H1 (cell line): ENCODE measurements at regions not wholly inside any gene's neighbourhood (a gene's known extent, or its start where the extent isn't known, plus 50 kb on each side); places are given as distances from the start of the nearest gene placed in this dataset.

Experiments used
- CTCF ChIA-PET: fragments of 300-600 bp; sonication (Branson Sonifier 250); formaldehyde crosslinking; loops from one replicate; lab custom pipeline; 2021; ENCODE audit not compliant: partially characterized antibody; lab: Charles Lee
- POLR2A ChIA-PET: fragments of 300-600 bp; sonication (Branson Sonifier 250); formaldehyde crosslinking; loops from one replicate; lab custom pipeline; 2021; ENCODE audit warnings: inconsistent platforms; ENCODE audit not compliant: partially characterized antibody; lab: Charles Lee
- DNase-seq, 2 experiments: peaks; one replicate each; pipeline versions ENCODE4 v3.0.0 to v3.0.0-alpha.2; 2010 to 2022; ENCODE audit warnings: low spot score in 2 of 2, low read depth in 1 of 2, mixed read lengths in 1 of 2
- FAIRE-seq: peaks from 2 replicates; lab custom pipeline; 2011; peaks lifted over from hg19 to GRCh38; lab: Jason Lieb, UNC
- H2AFZ ChIP-seq: 2 replicates; pipeline ENCODE4 v1.8.1; 2012; ENCODE audit warnings: low read length, inconsistent platforms
- H2AK5ac ChIP-seq: 2 replicates; pipeline ENCODE4 v1.6.1; 2013; ENCODE audit warnings: low read depth, low read length
- H2BK120ac ChIP-seq: replicated peaks from 2 replicates; pipeline ENCODE3; 2013; ENCODE audit warnings: low read depth, low read length, inconsistent platforms
- H2BK12ac ChIP-seq: 2 replicates; pipeline ENCODE4 v1.6.1; 2013; ENCODE audit warnings: low read depth, low read length
- H2BK15ac ChIP-seq: 2 replicates; pipeline ENCODE4 v1.6.1; 2013; ENCODE audit warnings: low read length
- H2BK20ac ChIP-seq: 2 replicates; pipeline ENCODE4 v1.6.1; 2013; ENCODE audit warnings: low read length
- H2BK5ac ChIP-seq: 2 replicates; pipeline ENCODE4 v1.6.1; 2013; ENCODE audit warnings: low read depth, low read length
- H3K14ac ChIP-seq: 2 replicates; pipeline ENCODE4 v1.6.1; 2013; ENCODE audit warnings: inconsistent platforms; ENCODE audit not compliant: insufficient read length
- H3K18ac ChIP-seq: 2 replicates; pipeline ENCODE4 v1.6.1; 2013; ENCODE audit warnings: low read length; ENCODE audit errors: extremely low read depth
- H3K23ac ChIP-seq: 2 replicates; pipeline ENCODE4 v1.6.1; 2013; ENCODE audit warnings: inconsistent platforms; ENCODE audit not compliant: insufficient read length
- H3K23me2 ChIP-seq: 2 replicates; pipeline ENCODE4 v1.6.1; 2013; ENCODE audit warnings: low read depth, low read length
- H3K27ac ChIP-seq: 2 replicates; pipeline ENCODE4 v1.6.1; 2011; ENCODE audit warnings: low read depth, low read length, inconsistent platforms
- H3K27me3 ChIP-seq, 4 experiments: replicated peaks in 1 of 4; 1 replicate in 1 of 4; 2 replicates in 3 of 4; pipeline versions ENCODE4 v1.6.1 to v1.8.1; 2011 to 2013; ENCODE audit warnings: low read length in 3 of 4, mild to moderate bottlenecking in 3 of 4, inconsistent platforms in 2 of 4, mixed read lengths in 2 of 4, moderate library complexity in 1 of 4; ENCODE audit not compliant: control insufficient read depth in 3 of 4, insufficient read depth in 3 of 4; ENCODE audit errors: extremely low read depth in 1 of 4
- H3K36me3 ChIP-seq, 4 experiments: 2 replicates each; pipeline versions ENCODE4 v1.6.1 to v1.8.1; 2011 to 2013; ENCODE audit warnings: mild to moderate bottlenecking in 4 of 4, low read length in 3 of 4, moderate library complexity in 2 of 4, control low read depth in 1 of 4, inconsistent platforms in 1 of 4; ENCODE audit not compliant: insufficient read depth in 4 of 4, control insufficient read depth in 2 of 4
- H3K4ac ChIP-seq: replicated peaks from 2 replicates; pipeline ENCODE3; 2013; ENCODE audit warnings: low read length, low read depth, mixed read lengths, inconsistent platforms; ENCODE audit not compliant: insufficient read length
- H3K4me1 ChIP-seq, 4 experiments: replicated peaks in 1 of 4; 1 replicate in 1 of 4; 2 replicates in 3 of 4; pipeline versions ENCODE4 v1.6.1 to v1.8.1; 2011 to 2013; ENCODE audit warnings: low read length in 3 of 4, inconsistent platforms in 2 of 4, mixed read lengths in 1 of 4; ENCODE audit not compliant: insufficient read depth in 4 of 4, control insufficient read depth in 3 of 4
- H3K4me2 ChIP-seq, 2 experiments: 2 replicates each; pipeline versions ENCODE4 v1.6.1 to v1.8.1; 2011 to 2013; ENCODE audit warnings: low read depth in 2 of 2, low read length in 2 of 2, control low read depth in 1 of 2, inconsistent platforms in 1 of 2, mild to moderate bottlenecking in 1 of 2; ENCODE audit not compliant: insufficient read depth in 1 of 2
- H3K4me3 ChIP-seq, 4 experiments: fragments of 200-600, 300-600 bp in 1 of 4; sonication (generic), shearing (Covaris generic), sonication (Bioruptor Twin) in 1 of 4; 2 replicates each; pipeline versions ENCODE4 v1.5.1 to v1.8.1; 2011 to 2016; ENCODE audit warnings: low read length in 4 of 4, low read depth in 3 of 4, control low read depth in 2 of 4, inconsistent platforms in 2 of 4, mild to moderate bottlenecking in 2 of 4, mixed read lengths in 1 of 4, moderate library complexity in 1 of 4; ENCODE audit not compliant: insufficient read depth in 2 of 4; ENCODE audit errors: extremely low read depth in 1 of 4
- H3K56ac ChIP-seq: replicated peaks from 2 replicates; pipeline ENCODE3; 2013; ENCODE audit warnings: low read depth, mild to moderate bottlenecking, mixed read lengths, low read length, inconsistent platforms; ENCODE audit not compliant: insufficient read length
- H3K79me1 ChIP-seq: 2 replicates; pipeline ENCODE4 v1.6.1; 2013; ENCODE audit warnings: low read depth, low read length, control low read depth
- H3K79me2 ChIP-seq, 2 experiments: 2 replicates each; pipeline versions ENCODE4 v1.6.1 to v1.8.1; 2012 to 2013; ENCODE audit warnings: low read length in 2 of 2, mild to moderate bottlenecking in 2 of 2, inconsistent platforms in 1 of 2; ENCODE audit not compliant: insufficient read depth in 2 of 2, control insufficient read depth in 1 of 2
- H3K9ac ChIP-seq, 4 experiments: replicated peaks in 1 of 4; 1 replicate in 1 of 4; 2 replicates in 3 of 4; pipeline versions ENCODE4 v1.6.1 to v1.8.1; 2011 to 2013; ENCODE audit warnings: low read depth in 3 of 4, low read length in 3 of 4, control low read depth in 2 of 4, mild to moderate bottlenecking in 2 of 4, moderate library complexity in 2 of 4, inconsistent platforms in 1 of 4; ENCODE audit errors: extremely low read depth in 1 of 4
- H3K9me3 ChIP-seq, 2 experiments: 2 replicates each; pipeline versions ENCODE4 v1.6.1 to v1.8.1; 2012 to 2013; ENCODE audit warnings: mild to moderate bottlenecking in 2 of 2, moderate library complexity in 2 of 2, control low read depth in 1 of 2, inconsistent platforms in 1 of 2, low read depth in 1 of 2, low read length in 1 of 2, mixed read lengths in 1 of 2; ENCODE audit not compliant: insufficient read depth in 2 of 2
- H4K20me1 ChIP-seq, 2 experiments: replicated peaks in 1 of 2; 2 replicates each; pipeline versions ENCODE3 to v1.8.1; 2011 to 2013; ENCODE audit warnings: inconsistent platforms in 2 of 2, low read length in 2 of 2, mild to moderate bottlenecking in 1 of 2; ENCODE audit not compliant: insufficient read depth in 2 of 2, control insufficient read depth in 1 of 2
- H4K5ac ChIP-seq: 2 replicates; pipeline ENCODE4 v1.6.1; 2013; ENCODE audit warnings: low read length, low read depth, mixed read lengths, inconsistent platforms; ENCODE audit not compliant: insufficient read length
- H4K8ac ChIP-seq: 2 replicates; pipeline ENCODE4 v1.8.0; 2013; ENCODE audit warnings: mild to moderate bottlenecking, moderate library complexity, low read length, inconsistent platforms; ENCODE audit not compliant: insufficient read depth; ENCODE audit errors: extremely low read depth
- H4K91ac ChIP-seq: replicated peaks from 2 replicates; pipeline ENCODE3; 2013; ENCODE audit warnings: low read length, mixed read lengths, inconsistent platforms; ENCODE audit not compliant: insufficient read length
- CEBPB ChIP-seq: IDR thresholded peaks from 2 replicates; pipeline ENCODE4 v1.6.1; 2012; ENCODE audit warnings: low read depth, low read length
- FOSL1 ChIP-seq: IDR thresholded peaks from 2 replicates; pipeline ENCODE4 v1.6.1; 2011; ENCODE audit warnings: mild to moderate bottlenecking, low read depth, low read length, moderate library complexity; ENCODE audit not compliant: insufficient read depth
- JUN ChIP-seq: IDR thresholded peaks from 2 replicates; pipeline ENCODE4 v1.6.1; 2011; ENCODE audit warnings: low read depth, mild to moderate bottlenecking, improper control_type of control experiment, low read length
- MAFK ChIP-seq: IDR thresholded peaks from 2 replicates; pipeline ENCODE4 v1.6.1; 2012; ENCODE audit warnings: low read depth, mild to moderate bottlenecking, improper control_type of control experiment, low read length
- RXRA ChIP-seq: IDR thresholded peaks from 2 replicates; pipeline ENCODE4 v1.6.1; 2011; ENCODE audit warnings: low read depth, mild to moderate bottlenecking, low read length, moderate library complexity; ENCODE audit not compliant: insufficient read depth
- SIRT6 ChIP-seq: IDR thresholded peaks from one replicate; pipeline ENCODE4 v1.7.1; 2012; ENCODE audit warnings: low read length, inconsistent platforms
- TBP ChIP-seq: IDR thresholded peaks from 2 replicates; pipeline ENCODE4 v1.6.1; 2011; ENCODE audit warnings: low read depth, low read length, improper control_type of control experiment
- TCF12 ChIP-seq: IDR thresholded peaks from 2 replicates; pipeline ENCODE4 v1.6.1; 2011; ENCODE audit warnings: low read depth, mild to moderate bottlenecking, low read length
- WGBS, 2 experiments: shearing (Covaris generic) in 1 of 2; methylation state at CpG; one replicate each; pipeline versions ENCODE4 v1.1.6 to v1.1.7; 2013 to 2015; ENCODE audit warnings: low lambda C conversion rate in 2 of 2, mixed read lengths in 2 of 2, inconsistent platforms in 1 of 2, low coverage in 1 of 2, missing lambda C conversion rate in 1 of 2; ENCODE audit not compliant: insufficient replicate concordance in 2 of 2, insufficient coverage in 1 of 2, insufficient read length in 1 of 2; ENCODE audit errors: extremely low coverage in 1 of 2, missing lambda C conversion rate in 1 of 2; 5-methylcytosine and 5-hydroxymethylcytosine counted together
- TF ChIP-seq, protein P1 (sequence below): IDR thresholded peaks from 2 replicates; pipeline ENCODE4 v1.6.1; 2012; ENCODE audit warnings: inconsistent platforms

- H3K4me2 ChIP-seq, result no peak overlapping the region
- TF ChIP-seq CEBPB, result no peak
- TF ChIP-seq TCF12, result no peak
- TF ChIP-seq MAFK, result no peak
- no peak for TF ChIP-seq SIRT6
- no peak for TF ChIP-seq FOSL1
- TF ChIP-seq TBP, result no peak
- no peak for TF ChIP-seq JUN
- TF ChIP-seq RXRA, result no peak
- TF ChIP-seq, protein P1, sequence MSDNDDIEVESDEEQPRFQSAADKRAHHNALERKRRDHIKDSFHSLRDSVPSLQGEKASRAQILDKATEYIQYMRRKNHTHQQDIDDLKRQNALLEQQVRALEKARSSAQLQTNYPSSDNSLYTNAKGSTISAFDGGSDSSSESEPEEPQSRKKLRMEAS, result no peak
Measured at GRCh38 chr10:5291501-5292195, 73.1 kb upstream of the UCN3 start.

More at GRCh38 chr10:5291501-5292195, 73.1 kb upstream of the UCN3 start:
- CTCF ChIA-PET, result interaction anchor here (0.9 to 3.2 kb wide), 6 partner anchors 8 to 442 kb away, joined by 3 to 21 read pairs (median 4); no protein-coding TSS in a partner anchor
- Histone ChIP-seq H4K5ac (no peak overlapping the region), H2BK120ac (no peak overlapping the region), H2AFZ (peak overlapping the region; percentile 3; the same call in 1 of the 2 replicates), H3K4me1 (no peaks in the 10 kb centered on the region; a peak in 1 of 7 replicates), H3K36me3 (no peaks in the 10 kb centered on the region), H3K23me2 (no peaks in the 10 kb centered on the region), H3K27ac (no peak overlapping the region), H4K91ac (no peak overlapping the region), H3K27me3 (no peaks in the 10 kb centered on the region; a peak in 1 of 7 replicates), H2BK20ac (no peak overlapping the region), H3K18ac (no peak overlapping the region), H4K20me1 (no peaks in the 10 kb centered on the region), H2BK12ac (no peak overlapping the region; the same call in 1 of the 2 replicates), H3K14ac (no peak overlapping the region), H3K23ac (no peak overlapping the region), H3K79me2 (no peaks in the 10 kb centered on the region), H2BK5ac (no peak overlapping the region), H3K4me3 (no peak overlapping the region), H2AK5ac (no peak overlapping the region), H3K4ac (no peak overlapping the region), H4K8ac (no peak overlapping the region), H3K79me1 (no peaks in the 10 kb centered on the region), H3K9ac (no peak overlapping the region), H3K9me3 (no peaks in the 10 kb centered on the region), H3K56ac (no peak overlapping the region), H2BK15ac (no peak overlapping the region)
- POLR2A ChIA-PET, result no interaction called here
- DNase-seq (no peak), FAIRE-seq (no peak)
- 92% methylated on average over 13 of the region's 13 CpGs; no CpG with 5 or more reads in 1 of the 2 experiments for WGBS, 2 experiments
